GM06990 (cell line): ENCODE measurements at regions not wholly inside any gene's neighbourhood (a gene's known extent, or its start where the extent isn't known, plus 50 kb on each side); places are given as distances from the start of the nearest gene placed in this dataset.
"Not testable (repeated sequence)": the region's sequence is repeated elsewhere in the genome, so short reads cannot be mapped to it uniquely, and the experiment has no call there.

Experiments used
- DNase-seq: peaks from one replicate; pipeline ENCODE4 v3.0.0-alpha.2; 2011; ENCODE audit not compliant: insufficient read length; ENCODE audit errors: extremely low read depth
- H3K27me3 ChIP-seq: replicated peaks from 2 replicates; pipeline ENCODE4 v1.6.0; 2011; ENCODE audit warnings: low read length; ENCODE audit not compliant: control insufficient read depth, insufficient read depth
- H3K36me3 ChIP-seq: 2 replicates; pipeline ENCODE4 v1.5.1; 2011; ENCODE audit warnings: low read length; ENCODE audit not compliant: control insufficient read depth, insufficient read depth
- H3K4me3 ChIP-seq: replicated peaks from 2 replicates; pipeline ENCODE4 v1.5.1; 2011; ENCODE audit warnings: low read depth, mild to moderate bottlenecking, control low read depth, low read length
- TF ChIP-seq, protein P1 (sequence below): IDR thresholded peaks from 2 replicates; pipeline ENCODE4 v1.5.1; 2011; ENCODE audit warnings: low read length, control low read depth, mild to moderate bottlenecking, inconsistent platforms; ENCODE audit not compliant: insufficient read depth, poor library complexity, severe bottlenecking

DNA sequence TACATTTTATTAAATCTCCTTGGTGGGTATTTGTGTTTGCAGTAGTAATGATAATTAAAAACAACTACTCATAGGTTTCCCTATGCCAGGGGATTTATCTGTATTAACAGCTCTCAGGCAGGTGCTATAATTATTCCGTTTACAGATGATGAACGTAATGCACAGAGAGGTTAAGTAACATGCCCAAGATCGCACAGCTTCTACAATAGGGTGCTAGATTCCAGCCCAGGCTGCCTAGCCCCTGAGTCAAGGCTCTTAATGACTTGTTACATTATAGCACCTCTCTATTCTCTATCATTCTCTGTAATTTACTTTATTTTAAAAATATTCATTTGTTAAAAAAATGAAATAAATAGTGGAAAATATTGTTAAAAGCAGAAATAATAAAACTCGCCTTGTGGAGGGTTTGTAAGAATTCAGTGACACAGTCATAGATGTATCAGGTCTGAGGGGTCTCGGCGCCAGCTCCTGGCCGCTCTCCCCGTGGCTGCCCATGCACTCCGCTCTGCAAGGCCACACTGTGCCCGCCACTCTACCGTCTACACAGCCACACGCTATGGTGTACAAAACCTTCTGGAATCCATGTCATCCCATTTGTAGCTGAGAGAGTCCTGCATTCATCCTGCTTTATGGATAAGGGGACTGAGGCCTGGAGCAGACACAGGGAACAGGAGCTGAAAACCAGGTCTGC lies 562.2 kb downstream of the MATN1 start:
- Histone ChIP-seq H3K27me3 (no peaks in the 10 kb centered on the region; the same call in 1 of the 2 replicates), H3K36me3 (no peaks in the 10 kb centered on the region), H3K4me3 (no peak overlapping the region)
- TF ChIP-seq, protein P1, sequence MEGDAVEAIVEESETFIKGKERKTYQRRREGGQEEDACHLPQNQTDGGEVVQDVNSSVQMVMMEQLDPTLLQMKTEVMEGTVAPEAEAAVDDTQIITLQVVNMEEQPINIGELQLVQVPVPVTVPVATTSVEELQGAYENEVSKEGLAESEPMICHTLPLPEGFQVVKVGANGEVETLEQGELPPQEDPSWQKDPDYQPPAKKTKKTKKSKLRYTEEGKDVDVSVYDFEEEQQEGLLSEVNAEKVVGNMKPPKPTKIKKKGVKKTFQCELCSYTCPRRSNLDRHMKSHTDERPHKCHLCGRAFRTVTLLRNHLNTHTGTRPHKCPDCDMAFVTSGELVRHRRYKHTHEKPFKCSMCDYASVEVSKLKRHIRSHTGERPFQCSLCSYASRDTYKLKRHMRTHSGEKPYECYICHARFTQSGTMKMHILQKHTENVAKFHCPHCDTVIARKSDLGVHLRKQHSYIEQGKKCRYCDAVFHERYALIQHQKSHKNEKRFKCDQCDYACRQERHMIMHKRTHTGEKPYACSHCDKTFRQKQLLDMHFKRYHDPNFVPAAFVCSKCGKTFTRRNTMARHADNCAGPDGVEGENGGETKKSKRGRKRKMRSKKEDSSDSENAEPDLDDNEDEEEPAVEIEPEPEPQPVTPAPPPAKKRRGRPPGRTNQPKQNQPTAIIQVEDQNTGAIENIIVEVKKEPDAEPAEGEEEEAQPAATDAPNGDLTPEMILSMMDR, result no peak
- no peak for DNase-seq

DNA sequence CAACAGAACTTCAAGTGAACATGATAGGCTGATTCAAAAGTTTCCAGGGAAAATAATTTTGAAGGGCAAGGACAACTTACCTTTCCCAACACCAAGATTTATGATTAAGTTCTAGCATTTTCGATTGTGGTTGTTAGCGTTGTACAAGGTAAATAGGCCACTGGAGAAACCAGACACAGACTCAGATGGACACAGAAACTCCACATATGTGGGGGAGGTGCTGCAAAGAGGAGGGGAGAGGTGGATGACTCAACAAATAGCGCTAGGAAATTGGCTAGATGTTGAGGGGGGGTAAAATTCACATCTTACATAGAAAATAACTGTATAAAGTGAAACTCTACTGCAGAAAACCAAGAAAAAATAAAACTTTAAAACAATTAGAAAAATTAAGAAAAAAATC lies 564.4 kb downstream of the MATN1 start:
- DNase-seq, result no peak
- Histone ChIP-seq H3K36me3 (no peaks in the 10 kb centered on the region), H3K4me3 (no peak overlapping the region), H3K27me3 (no peaks in the 10 kb centered on the region)
- TF ChIP-seq, protein P1, result no peak

DNA sequence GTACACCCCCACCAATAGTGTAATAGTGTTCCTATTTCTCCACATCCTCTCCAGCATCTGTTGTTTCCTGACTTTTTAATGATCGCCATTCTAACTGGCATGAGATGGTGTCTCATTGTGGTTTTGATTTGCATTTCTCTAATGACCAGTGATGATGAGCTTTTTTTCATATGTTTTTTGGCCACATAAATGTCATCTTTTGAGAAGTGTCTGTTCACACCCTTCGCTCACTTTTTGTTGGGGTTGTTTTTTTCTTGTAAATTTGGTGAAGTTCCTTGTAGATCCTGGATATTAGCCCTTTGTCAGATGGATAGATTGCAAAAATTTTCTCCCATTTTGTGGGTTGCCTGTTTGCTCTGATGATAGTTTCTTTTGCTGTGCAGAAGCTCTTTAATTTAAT lies 567.7 kb downstream of the MATN1 start:
- not testable (repeated sequence) for H3K4me3 ChIP-seq, H3K27me3 ChIP-seq, H3K36me3 ChIP-seq, DNase-seq

DNA sequence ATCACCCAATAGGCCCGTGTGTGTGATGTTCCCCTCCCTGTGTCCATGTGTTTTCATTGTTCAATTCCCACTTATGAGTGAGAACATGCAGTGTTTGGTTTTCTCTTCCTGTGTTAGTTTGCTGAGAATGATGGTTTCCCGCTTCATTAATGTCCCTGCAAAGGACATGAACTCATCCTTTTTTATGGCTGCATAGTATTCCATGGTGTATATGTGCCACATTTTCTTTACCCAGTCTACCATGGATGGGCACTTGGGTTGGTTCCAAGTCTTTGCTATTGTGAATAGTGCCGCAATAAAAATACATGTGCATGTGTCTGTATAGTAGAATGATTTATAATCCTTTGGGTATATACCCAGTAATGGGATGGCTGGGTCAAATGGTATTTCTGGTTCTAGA lies 568.1 kb downstream of the MATN1 start:
- H3K27me3 ChIP-seq, DNase-seq, H3K4me3 ChIP-seq, H3K36me3 ChIP-seq: not testable (repeated sequence)

DNA sequence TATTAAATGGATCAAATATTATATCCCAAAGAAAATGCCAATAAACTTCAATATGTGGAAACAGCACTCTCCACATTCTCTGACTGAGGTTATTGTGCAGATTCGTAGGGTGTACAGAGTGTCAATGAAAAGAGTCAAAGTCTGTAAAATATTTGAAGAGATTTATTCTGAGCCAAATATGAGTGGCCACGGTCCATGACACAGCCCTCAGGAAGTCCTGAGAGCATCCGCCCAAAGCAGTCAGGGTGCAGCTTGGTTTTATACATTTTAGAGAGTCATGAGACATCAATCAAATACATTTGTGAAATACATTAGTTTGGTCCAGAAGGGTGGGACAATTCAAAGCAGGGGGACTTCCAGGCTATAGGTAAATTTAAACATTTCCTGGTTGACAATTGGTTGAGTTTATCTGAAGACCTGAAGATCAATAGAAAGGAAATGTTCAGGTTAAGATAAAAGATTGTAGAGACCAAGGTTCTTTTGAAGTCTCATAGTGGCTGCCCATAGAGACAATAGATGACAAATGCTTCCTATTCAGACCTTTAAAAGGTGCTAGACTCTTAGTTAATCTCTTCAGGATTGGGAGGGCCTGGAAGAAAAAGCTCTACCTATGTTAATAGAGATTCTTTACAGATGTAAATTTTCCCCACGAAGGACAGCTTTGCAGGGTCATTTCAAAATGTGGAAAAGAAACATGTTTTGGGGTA lies 569.5 kb downstream of the MATN1 start:
- TF ChIP-seq, protein P1, result no peak
- no peaks in the 10 kb centered on the region for H3K27me3 ChIP-seq
- no peak for DNase-seq
- no peaks in the 10 kb centered on the region for H3K36me3 ChIP-seq
- H3K4me3 ChIP-seq, result no peak overlapping the region

DNA sequence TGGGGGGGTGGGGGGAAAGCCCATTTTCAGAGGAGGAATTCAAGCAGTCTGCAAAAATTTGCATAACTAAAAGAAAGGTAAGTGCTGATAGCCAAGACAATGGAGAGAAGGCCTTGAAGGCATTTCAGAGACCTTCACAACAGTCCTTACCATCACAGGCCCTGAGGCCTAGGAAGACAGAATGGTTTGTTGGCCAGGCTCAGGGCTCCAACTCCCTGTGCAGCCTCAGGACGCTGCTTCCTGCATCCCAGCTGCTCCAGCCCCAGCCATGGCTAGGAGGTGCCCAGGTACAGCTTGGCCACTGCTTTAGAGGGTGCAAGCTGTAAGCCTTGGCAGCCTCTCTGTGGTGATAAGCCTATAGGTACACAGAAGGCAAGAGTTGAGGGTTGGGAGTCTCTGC lies 571.6 kb downstream of the MATN1 start:
- TF ChIP-seq, protein P1, result no peak
- H3K4me3 ChIP-seq, result no peak overlapping the region

DNA sequence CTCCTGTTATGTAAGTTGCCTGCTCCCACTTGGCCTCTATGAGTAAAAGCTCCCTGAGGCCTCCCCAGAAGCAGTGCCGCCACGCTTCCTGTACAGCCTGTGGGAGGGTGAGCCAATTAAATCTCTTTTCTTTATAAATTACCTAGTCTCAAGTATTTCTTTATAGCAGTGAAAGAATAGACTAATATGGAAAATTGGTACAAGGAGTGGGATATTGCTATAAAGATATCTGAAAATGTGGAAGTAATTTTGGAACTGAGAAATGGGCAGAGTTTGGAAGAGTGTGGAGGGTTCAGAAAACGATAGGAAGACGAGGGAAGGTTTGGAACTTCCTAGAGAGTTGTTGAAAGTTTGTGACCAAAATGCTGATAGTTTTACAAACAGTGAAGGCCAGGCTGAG lies 572.3 kb downstream of the MATN1 start:
- H3K27me3 ChIP-seq, result no peaks in the 10 kb centered on the region
- TF ChIP-seq, protein P1, result no peak
- no peak overlapping the region for H3K4me3 ChIP-seq
- no peaks in the 10 kb centered on the region for H3K36me3 ChIP-seq
- DNase-seq, result no peak

More for the DNA sequence above, 571.6 kb downstream of the MATN1 start:
- Histone ChIP-seq H3K27me3 (no peaks in the 10 kb centered on the region), H3K36me3 (no peaks in the 10 kb centered on the region)
- no peak for DNase-seq
